ENCODE measurements at regions not wholly inside any gene's neighbourhood (a gene's known extent, or its start where the extent isn't known, plus 50 kb on each side); places are given as distances from the start of the nearest gene placed in this dataset.

DNA sequence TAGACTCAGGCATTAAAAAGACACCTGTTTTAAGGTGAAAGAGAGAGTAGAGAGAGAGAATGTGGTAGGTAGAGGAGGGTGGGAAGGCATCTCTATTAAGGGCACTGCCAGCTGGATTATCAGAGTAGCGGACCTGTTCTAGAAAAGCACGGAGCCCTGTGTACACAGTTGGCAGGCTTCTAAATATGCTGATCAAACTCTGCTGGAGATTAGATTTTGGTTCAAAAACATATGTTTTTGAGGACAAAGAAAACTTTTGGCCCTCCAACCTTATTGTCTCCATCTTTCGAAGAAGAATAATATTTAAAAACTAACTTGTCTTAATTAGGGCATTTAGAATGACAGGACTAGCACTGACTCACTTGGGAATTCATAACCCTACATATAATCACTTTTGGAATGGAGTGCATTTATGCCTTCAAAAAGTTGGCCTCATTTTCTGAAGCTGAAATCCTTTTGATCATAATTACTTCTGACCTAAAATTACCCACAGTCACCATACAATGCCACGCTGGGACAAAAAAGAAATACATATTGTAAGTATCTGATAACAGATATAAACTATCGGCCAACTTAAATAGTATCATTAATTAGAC, 254.6 kb downstream of the MEIS1 start:
- TF ChIP-seq Cebpa-rat (IDR thresholded peaks at IDR 0.05), result no peak
- no peak overlapping the region for H3K4me2 ChIP-seq
- no peaks in the 10 kb centered on the region for H3K9me3 ChIP-seq
- H3K27me3 ChIP-seq, result no peaks in the 10 kb centered on the region
- no peak overlapping the region for H3K9ac ChIP-seq
- no peaks in the 10 kb centered on the region for H3K4me1 ChIP-seq
- no peak overlapping the region for H3K4me3 ChIP-seq
- H4K20me1 ChIP-seq, result no peaks in the 10 kb centered on the region
- H3K36me3 ChIP-seq, result no peaks in the 10 kb centered on the region
- no peak overlapping the region for H3K27ac ChIP-seq

DNA sequence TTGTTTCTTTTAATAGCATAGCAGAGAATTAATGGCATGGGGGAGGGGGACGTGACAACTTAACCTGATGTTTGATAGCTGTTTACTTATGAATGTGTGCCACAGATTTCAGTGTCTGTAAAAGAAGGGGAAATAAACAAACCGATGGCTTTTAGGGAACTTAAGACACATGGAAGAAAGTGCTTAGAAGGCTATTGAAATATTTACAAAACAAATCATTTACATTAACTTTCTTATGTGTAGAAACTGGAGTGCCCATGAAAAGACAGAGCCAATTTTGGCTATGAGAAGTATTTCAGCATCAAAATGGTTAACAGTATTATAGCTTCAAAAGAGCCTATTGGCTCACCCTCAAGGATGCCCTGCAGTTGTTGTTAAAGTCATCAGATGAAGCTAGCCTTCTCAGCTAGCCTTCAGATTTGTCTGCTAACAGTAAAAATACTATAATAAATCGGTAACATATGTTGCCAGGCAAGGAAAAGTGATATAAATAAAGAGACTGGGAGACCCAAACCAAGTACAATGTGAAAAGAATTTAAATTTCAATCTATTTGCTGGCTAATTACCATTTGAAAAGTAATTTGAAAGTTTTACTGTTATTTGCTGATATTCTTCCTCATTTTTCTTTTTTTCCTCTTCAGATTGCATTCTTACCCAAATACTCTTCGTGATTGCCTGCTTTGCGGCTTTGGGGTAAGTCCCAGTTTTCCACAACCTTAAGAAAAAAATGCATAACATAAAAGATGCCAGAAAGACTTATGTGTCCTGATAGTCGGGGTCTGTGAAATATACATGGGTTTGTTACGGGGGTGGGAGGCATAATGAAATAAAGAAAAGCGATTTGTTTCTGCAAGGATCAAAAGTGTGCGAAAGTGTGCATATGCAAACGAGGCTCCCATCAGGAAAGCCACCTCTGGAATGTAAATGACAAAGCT, 256.4 kb downstream of the MEIS1 start:
- H3K4me3 ChIP-seq, result no peak overlapping the region
- H3K36me3 ChIP-seq, result no peaks in the 10 kb centered on the region
- no peak overlapping the region for H3K27ac ChIP-seq
- no peak overlapping the region for H3K9ac ChIP-seq
- TF ChIP-seq Cebpa-rat (IDR thresholded peaks at IDR 0.05), result no peak
- no peak overlapping the region for H3K4me2 ChIP-seq
- H4K20me1 ChIP-seq, result no peaks in the 10 kb centered on the region
- no peaks in the 10 kb centered on the region for H3K27me3 ChIP-seq
- H3K9me3 ChIP-seq, result no peaks in the 10 kb centered on the region
- H3K4me1 ChIP-seq, result no peaks in the 10 kb centered on the region

DNA sequence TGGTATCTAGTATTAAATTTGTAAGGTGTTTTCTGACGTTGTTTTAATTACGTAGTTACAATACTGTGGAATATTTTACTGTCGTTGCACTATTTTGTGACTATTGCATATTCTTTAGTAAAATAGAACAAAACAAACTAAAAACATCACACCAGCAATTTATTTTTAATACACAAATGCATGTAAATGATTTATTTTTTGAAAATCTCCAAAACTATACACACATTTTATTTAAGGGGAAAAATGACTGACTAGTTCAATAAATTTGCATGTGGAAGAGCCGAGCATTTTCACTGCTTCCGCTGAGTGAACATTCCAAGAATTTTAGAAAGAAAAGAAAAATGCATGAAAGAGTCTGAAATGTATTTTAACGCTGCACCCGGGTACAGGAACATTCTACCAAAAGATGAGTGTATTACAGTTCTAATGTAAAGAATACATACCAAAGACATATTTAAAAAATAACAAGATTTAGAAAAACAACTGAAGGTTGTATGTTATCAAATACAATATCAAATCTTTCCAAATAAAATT, 257.7 kb downstream of the MEIS1 start:
- Histone ChIP-seq H3K36me3 (no peaks in the 10 kb centered on the region), H3K4me1 (no peaks in the 10 kb centered on the region), H3K9ac (no peak overlapping the region), H3K27me3 (no peaks in the 10 kb centered on the region), H4K20me1 (no peaks in the 10 kb centered on the region), H3K4me3 (no peak overlapping the region), H3K27ac (no peak overlapping the region), H3K9me3 (no peaks in the 10 kb centered on the region), H3K4me2 (no peak overlapping the region)
- TF ChIP-seq Cebpa-rat (IDR thresholded peaks at IDR 0.05), result no peak

DNA sequence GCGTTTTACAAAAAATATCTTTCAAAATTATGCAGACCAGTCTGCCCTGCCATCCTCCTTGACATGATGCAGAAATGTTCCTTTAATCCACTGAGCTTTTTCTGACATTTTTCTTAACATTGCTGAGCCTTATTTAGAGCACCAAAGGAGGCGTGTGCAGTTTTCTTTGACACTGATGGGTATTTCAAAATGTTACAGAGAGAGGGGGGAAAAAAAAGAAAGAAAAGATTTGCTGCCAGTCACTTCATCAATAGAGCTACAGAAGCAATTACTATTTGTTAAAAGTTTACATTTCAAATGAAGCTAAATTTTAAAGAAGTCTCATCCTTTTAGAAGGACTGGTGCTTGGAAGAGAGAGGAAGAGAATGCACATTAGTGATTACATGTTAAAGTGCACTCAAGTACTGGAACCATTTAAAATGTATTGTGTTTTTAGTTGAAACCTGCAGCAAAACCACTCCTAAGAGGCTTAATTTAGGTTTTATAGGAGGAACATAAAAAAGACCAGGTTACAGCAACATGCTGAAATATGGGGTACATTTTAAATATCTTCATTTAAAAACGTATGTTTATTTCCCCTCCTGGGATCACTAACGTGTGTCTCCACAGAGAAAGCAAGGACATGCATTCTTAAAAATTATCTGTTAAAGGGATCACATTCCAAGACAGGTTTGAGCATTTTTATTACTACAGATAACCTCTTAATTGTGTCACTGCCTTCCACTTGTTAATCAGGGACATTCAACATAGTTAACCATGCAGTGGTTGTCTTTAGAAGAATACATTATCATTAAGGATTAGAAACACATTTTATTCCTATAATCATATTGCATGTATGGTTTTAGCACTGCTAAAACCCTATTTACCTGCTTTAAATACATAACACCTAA, 258.4 kb downstream of the MEIS1 start:
- no peak overlapping the region for H3K4me3 ChIP-seq
- no peaks in the 10 kb centered on the region for H3K36me3 ChIP-seq
- no peaks in the 10 kb centered on the region for H3K9me3 ChIP-seq
- H4K20me1 ChIP-seq, result no peaks in the 10 kb centered on the region
- H3K27me3 ChIP-seq, result no peaks in the 10 kb centered on the region
- H3K4me1 ChIP-seq, result no peaks in the 10 kb centered on the region
- H3K4me2 ChIP-seq, result no peak overlapping the region
- no peak overlapping the region for H3K9ac ChIP-seq
- no peak for TF ChIP-seq Cebpa-rat (IDR thresholded peaks at IDR 0.05)
- H3K27ac ChIP-seq, result no peak overlapping the region

DNA sequence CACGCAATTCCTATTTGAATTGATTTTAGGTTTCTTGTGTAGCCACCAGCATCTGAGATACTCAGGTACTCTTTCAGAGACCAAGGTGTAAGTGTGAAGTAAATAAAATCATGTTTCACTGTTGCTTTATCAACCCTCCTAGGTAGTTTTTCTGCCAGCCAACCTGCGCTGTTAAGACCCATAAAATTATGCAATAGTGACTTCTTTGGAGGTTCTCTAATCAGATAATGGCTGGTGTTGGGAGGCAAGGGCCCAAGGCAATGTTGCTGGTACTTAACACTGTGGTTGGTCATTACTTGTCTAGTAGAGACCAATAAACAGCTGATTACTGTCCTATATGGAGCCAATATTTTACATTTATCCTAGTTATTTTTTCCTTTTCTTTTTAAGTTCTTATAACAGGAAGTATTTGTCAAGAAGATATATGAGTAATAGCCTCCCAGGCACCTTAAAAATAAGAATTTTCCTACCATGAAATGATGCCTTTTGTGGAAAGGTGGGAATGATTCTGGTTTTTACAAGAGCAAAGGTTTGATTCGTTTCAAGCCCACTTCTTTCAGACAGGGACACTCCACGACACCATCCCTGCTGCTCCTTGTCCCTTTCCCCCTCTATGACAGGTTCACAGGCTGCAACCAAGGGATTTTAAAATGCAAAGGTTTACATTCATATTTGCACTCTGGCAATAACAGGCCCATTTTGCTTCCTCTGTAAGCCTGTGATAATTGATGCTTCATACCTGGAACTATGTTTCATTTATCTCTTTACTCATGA, 259.3 kb downstream of the MEIS1 start:
- Histone ChIP-seq H3K4me3 (no peak overlapping the region), H3K27ac (no peak overlapping the region), H3K9ac (no peak overlapping the region), H3K9me3 (no peaks in the 10 kb centered on the region), H4K20me1 (no peaks in the 10 kb centered on the region), H3K4me2 (no peak overlapping the region), H3K36me3 (no peaks in the 10 kb centered on the region), H3K27me3 (no peaks in the 10 kb centered on the region), H3K4me1 (no peaks in the 10 kb centered on the region)
- no peak for TF ChIP-seq Cebpa-rat (IDR thresholded peaks at IDR 0.05)

DNA sequence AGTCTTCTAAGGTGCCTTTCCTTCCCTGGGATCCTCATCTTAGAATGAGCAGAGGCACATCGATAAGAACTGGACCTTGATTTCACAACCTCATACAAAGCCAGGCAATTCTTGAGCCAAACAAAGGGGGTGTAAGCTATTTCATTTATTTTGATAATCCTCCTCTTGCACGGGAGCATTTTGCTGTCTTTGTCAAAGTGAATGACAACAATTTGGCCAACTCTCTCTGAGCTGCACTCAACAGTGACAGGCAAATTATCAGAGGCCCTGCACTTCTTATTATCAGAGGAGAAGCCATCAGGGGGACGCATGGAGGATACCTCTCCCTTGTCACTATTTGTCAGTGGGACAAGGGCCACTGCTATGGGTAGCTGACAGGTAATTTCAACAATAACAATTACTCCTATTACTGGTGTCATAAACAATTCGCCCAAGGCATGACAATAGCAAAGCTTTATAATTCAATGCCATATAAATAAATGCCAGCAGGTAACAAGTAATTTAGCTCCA, 260.4 kb downstream of the MEIS1 start:
- Histone ChIP-seq H3K27me3 (no peaks in the 10 kb centered on the region), H3K9me3 (no peaks in the 10 kb centered on the region), H3K4me3 (no peak overlapping the region), H3K4me1 (no peaks in the 10 kb centered on the region), H3K4me2 (no peak overlapping the region), H3K9ac (no peak overlapping the region), H3K27ac (no peak overlapping the region), H4K20me1 (no peaks in the 10 kb centered on the region), H3K36me3 (no peaks in the 10 kb centered on the region)
- TF ChIP-seq Cebpa-rat (IDR thresholded peaks at IDR 0.05), result no peak

DNA sequence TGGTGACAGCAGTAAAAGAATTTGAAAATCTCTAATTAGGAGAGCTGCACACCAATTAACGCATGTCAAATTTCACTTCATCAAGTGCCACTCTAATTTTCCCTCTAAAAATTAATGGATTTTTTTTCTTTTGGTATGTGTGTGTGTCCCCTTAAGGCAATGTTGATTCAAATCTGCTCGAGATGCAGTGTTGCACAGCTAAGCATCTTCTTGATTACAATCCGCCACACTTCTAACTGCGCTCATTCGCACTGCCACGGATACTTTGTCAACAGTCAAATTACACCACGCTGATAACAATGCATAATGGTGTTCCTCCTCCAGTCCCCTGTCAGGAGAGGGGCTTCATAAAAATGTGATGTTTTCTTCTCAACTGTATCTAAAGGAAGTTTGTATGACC, 261.4 kb downstream of the MEIS1 start:
- H3K27ac ChIP-seq, result no peak overlapping the region
- H3K4me3 ChIP-seq, result no peak overlapping the region
- no peak overlapping the region for H3K4me2 ChIP-seq
- no peaks in the 10 kb centered on the region for H3K36me3 ChIP-seq
- no peak overlapping the region for H3K9ac ChIP-seq
- H4K20me1 ChIP-seq, result no peaks in the 10 kb centered on the region
- H3K4me1 ChIP-seq, result no peaks in the 10 kb centered on the region
- no peak for TF ChIP-seq Cebpa-rat (IDR thresholded peaks at IDR 0.05)
- H3K27me3 ChIP-seq, result no peaks in the 10 kb centered on the region
- no peaks in the 10 kb centered on the region for H3K9me3 ChIP-seq

DNA sequence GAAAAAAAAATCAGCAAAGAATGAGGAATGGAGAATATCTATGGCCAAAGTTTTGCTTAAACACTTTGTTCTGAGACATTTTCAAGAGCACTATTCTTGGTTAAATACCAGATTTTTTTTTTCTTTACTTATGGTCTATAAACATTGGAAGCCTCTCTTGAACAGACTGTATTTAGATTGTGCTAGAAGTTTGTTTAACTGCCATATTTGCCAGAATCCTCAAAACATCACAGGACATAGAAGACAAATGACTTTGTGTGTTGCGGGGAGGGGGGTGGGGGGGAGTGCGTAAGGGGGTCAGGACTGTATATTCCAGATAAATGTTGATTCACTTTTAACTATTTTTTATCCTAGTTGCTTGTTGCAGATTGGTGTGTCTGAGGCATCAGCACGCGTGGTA, 262.0 kb downstream of the MEIS1 start:
- no peaks in the 10 kb centered on the region for H3K36me3 ChIP-seq
- H3K27me3 ChIP-seq, result no peaks in the 10 kb centered on the region
- H3K4me3 ChIP-seq, result no peak overlapping the region
- H3K9ac ChIP-seq, result no peak overlapping the region
- H3K27ac ChIP-seq, result no peak overlapping the region
- no peaks in the 10 kb centered on the region for H3K9me3 ChIP-seq
- H3K4me2 ChIP-seq, result no peak overlapping the region
- no peaks in the 10 kb centered on the region for H4K20me1 ChIP-seq
- H3K4me1 ChIP-seq, result no peaks in the 10 kb centered on the region
- no peak for TF ChIP-seq Cebpa-rat (IDR thresholded peaks at IDR 0.05)

DNA sequence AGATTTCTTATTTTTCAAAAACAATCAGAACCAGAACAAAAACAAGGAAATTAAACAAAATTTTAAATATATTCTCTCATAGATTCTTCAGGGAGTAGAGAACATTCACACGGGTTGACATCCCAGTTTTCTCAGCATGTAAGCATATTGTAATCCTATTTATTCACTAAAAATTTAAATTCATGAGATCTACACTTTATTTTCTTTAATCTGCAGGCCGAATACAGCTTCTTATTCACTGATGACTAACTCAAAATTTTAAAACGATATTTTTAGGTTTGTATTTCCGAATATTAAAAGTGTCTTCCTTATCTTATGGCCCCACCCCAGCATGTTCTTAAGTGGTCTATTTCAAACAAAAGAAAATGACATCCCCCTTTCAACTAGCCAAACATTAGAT, 262.4 kb downstream of the MEIS1 start:
- no peaks in the 10 kb centered on the region for H3K9me3 ChIP-seq
- no peaks in the 10 kb centered on the region for H3K27me3 ChIP-seq
- no peak overlapping the region for H3K4me2 ChIP-seq
- TF ChIP-seq Cebpa-rat (IDR thresholded peaks at IDR 0.05), result no peak
- H3K9ac ChIP-seq, result no peak overlapping the region
- H3K4me3 ChIP-seq, result no peak overlapping the region
- no peak overlapping the region for H3K27ac ChIP-seq
- no peaks in the 10 kb centered on the region for H4K20me1 ChIP-seq
- no peaks in the 10 kb centered on the region for H3K4me1 ChIP-seq
- no peaks in the 10 kb centered on the region for H3K36me3 ChIP-seq

Data from BLaER1 (cell line).